HEK293T (cell line): ENCODE measurements at regions not wholly inside any gene's neighbourhood (a gene's known extent, or its start where the extent isn't known, plus 50 kb on each side); places are given as distances from the start of the nearest gene placed in this dataset.

ENCODE experiments used
- CTCF ChIA-PET: fragments of 350-600 bp; formaldehyde crosslinking; extraction: SDS; loops from one replicate; lab custom pipeline; 2021; ENCODE audit warnings: antibody characterized with exemption, inconsistent platforms; lab: Yijun Ruan, JAX
- POLR2A ChIA-PET: fragments of 350-600 bp; formaldehyde crosslinking; extraction: SDS; loops from one replicate; lab custom pipeline; 2020; ENCODE audit warnings: antibody characterized with exemption, inconsistent platforms; lab: Yijun Ruan, JAX
- DNase-seq: peaks from one replicate; pipeline ENCODE4 v3.0.0; 2012; ENCODE audit warnings: mixed read lengths; ENCODE audit errors: extremely low spot score
- ARNT ChIP-seq: fragments of 450-650 bp; IDR thresholded peaks from 2 replicates; pipeline ENCODE4 v1.6.1; 2017; ENCODE audit warnings: mild to moderate bottlenecking
- BHLHE40 ChIP-seq: fragments of 450-650 bp; IDR thresholded peaks from 2 replicates; pipeline ENCODE4 v1.6.1; 2016; ENCODE audit warnings: mild to moderate bottlenecking, moderate library complexity, borderline replicate concordance
- CTBP1 ChIP-seq: fragments of 450-650 bp; IDR thresholded peaks from 2 replicates; pipeline ENCODE4 v1.6.1; 2016; ENCODE audit warnings: borderline replicate concordance
- ELF4 ChIP-seq: fragments of 450-650 bp; IDR thresholded peaks from 2 replicates; pipeline ENCODE4 v1.6.1; 2017; ENCODE audit warnings: antibody characterized with exemption
- FOXA1 ChIP-seq: fragments of 450-650 bp; IDR thresholded peaks from 2 replicates; pipeline ENCODE4 v1.6.1; 2016; ENCODE audit warnings: mild to moderate bottlenecking
- FOXK2 ChIP-seq: fragments of 450-650 bp; IDR thresholded peaks from 2 replicates; pipeline ENCODE4 v1.6.1; 2016; ENCODE audit warnings: mild to moderate bottlenecking
- FOXM1 ChIP-seq: fragments of 450-650 bp; IDR thresholded peaks from 2 replicates; pipeline ENCODE4 v1.6.1; 2017; ENCODE audit warnings: mild to moderate bottlenecking, borderline replicate concordance
- HDGF ChIP-seq: fragments of 450-650 bp; IDR thresholded peaks from 2 replicates; pipeline ENCODE4 v1.6.1; 2017; ENCODE audit warnings: antibody characterized with exemption, borderline replicate concordance
- L3MBTL2 ChIP-seq: fragments of 450-650 bp; conservative IDR thresholded peaks from 2 replicates; pipeline ENCODE4 v1.6.1; 2016; ENCODE audit warnings: mild to moderate bottlenecking
- LEF1 ChIP-seq: fragments of 450-650 bp; IDR thresholded peaks from 2 replicates; pipeline ENCODE4 v1.6.1; 2017; ENCODE audit warnings: mild to moderate bottlenecking, borderline replicate concordance
- NFRKB ChIP-seq: fragments of 450-650 bp; IDR thresholded peaks from 2 replicates; pipeline ENCODE4 v1.6.1; 2016; ENCODE audit warnings: mild to moderate bottlenecking, moderate library complexity
- PKNOX1 ChIP-seq: fragments of 450-650 bp; IDR thresholded peaks from 2 replicates; pipeline ENCODE4 v1.6.1; 2016
- SP1 ChIP-seq: fragments of 450-650 bp; IDR thresholded peaks from 2 replicates; pipeline ENCODE4 v1.6.1; 2017
- SUZ12 ChIP-seq: fragments of 450-650 bp; IDR thresholded peaks from 2 replicates; pipeline ENCODE4 v1.6.1; 2016; ENCODE audit warnings: mild to moderate bottlenecking
- TARDBP ChIP-seq: fragments of 450-650 bp; IDR thresholded peaks from 2 replicates; pipeline ENCODE4 v1.6.1; 2016
- ZNF384 ChIP-seq: fragments of 450-650 bp; IDR thresholded peaks from 2 replicates; pipeline ENCODE4 v1.6.1; 2016

DNA sequence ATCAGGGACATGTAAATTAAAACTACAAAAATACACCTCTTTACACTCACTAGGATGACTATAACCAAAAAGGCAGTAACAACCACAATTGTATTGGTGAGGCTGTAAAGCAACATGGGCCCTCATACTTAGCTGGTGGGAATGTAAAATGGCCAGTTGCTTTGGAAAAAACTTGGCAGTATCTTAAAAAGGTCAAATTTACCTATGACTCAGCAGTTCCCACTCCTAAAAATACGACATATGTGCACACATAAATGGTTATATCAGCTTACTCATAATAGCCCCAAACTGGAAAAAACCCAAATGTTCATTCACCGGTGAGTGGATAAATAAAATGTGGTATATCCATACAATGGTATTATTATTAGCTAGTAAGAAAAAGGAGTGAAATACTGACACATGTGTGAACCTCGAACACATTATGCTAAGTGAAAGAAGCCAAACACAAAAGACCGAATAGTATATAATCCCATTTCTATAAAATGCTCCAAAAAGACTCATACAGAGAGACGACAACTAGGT is 391.4 kb downstream of the NPIPA8 start:
- ChIA-PET POLR2A (no interaction called here), CTCF (interaction anchor here (0.6 kb wide), 1 partner anchor 41 kb away, joined by 4 read pairs; no protein-coding TSS in a partner anchor)
- no peak for TF ChIP-seq FOXA1
- DNase-seq = no peak

GRCh38 chr16:17944345-17944744 is 392.2 kb downstream of the NPIPA8 start:
- ChIA-PET POLR2A (no interaction called here), CTCF (no interaction called here)
- DNase-seq = no peak
- no peak for TF ChIP-seq CTBP1
- TF ChIP-seq FOXA1 = no peak
- no peak for TF ChIP-seq SUZ12
- TF ChIP-seq LEF1 = no peak

DNA sequence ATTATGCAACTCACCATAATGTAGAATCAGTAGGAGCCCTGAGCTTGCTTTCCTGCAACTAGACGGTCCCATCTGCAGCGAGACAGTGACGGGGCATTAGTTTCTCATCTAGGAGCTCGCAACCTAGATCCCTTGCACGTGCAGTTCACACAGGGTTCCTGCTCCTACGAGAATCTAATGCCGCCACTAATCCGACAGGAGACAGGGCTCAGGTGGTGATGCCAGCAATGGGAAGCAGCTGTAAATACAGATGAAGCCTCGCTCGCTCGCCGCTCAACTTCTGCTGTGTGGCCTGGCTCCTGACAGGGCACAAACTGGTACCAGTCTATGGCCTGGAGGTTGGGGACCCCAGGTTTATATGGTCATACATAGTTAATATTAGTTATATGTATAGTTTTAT is 394.5 kb downstream of the NPIPA8 start:
- POLR2A ChIA-PET = no interaction called here
- CTCF ChIA-PET = no interaction called here

GRCh38 chr16:17940584-17941364 is 395.8 kb downstream of the NPIPA8 start:
- POLR2A ChIA-PET = no interaction called here
- TF ChIP-seq FOXM1 (no peak), SP1 (no peak), ARNT (no peak), NFRKB (no peak), PKNOX1 (no peak), HDGF (no peak), L3MBTL2 (no peak), SUZ12 (no peak)
- DNase-seq = no peak
- CTCF ChIA-PET = no interaction called here

More for the DNA sequence above, 394.5 kb downstream of the NPIPA8 start:
- no peak for DNase-seq
- no peak for TF ChIP-seq FOXK2
- no peak for TF ChIP-seq L3MBTL2
- TF ChIP-seq LEF1 = no peak
- TF ChIP-seq NFRKB = no peak
- no peak for TF ChIP-seq BHLHE40
- no peak for TF ChIP-seq PKNOX1
- TF ChIP-seq SUZ12 = no peak
- no peak for TF ChIP-seq ELF4
- no peak for TF ChIP-seq HDGF
- TF ChIP-seq ZNF384 = no peak

DNA sequence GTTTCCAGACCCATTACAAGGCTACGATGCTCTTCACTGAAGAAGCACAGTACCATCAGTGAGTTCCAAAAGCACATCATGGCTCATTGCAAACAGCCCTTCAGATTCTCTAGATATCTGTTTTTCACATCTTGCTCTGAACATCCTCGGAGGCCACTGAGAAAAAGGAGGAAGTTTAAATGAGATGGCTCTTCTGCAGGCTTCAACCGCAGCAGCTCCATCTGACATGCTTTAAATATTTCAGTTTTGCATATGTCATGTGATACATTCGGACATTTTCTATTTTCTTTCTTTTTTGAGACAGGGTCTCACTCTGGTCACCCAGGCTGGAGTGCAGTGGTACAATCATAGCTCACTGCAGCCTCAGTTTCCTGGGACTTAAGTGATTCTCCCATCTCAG is 396.8 kb downstream of the NPIPA8 start:
- TF ChIP-seq FOXK2 = no peak
- no peak for TF ChIP-seq PKNOX1
- no peak for TF ChIP-seq CTBP1
- TF ChIP-seq ARNT = no peak
- no peak for DNase-seq
- ChIA-PET CTCF (no interaction called here), POLR2A (no interaction called here)

DNA sequence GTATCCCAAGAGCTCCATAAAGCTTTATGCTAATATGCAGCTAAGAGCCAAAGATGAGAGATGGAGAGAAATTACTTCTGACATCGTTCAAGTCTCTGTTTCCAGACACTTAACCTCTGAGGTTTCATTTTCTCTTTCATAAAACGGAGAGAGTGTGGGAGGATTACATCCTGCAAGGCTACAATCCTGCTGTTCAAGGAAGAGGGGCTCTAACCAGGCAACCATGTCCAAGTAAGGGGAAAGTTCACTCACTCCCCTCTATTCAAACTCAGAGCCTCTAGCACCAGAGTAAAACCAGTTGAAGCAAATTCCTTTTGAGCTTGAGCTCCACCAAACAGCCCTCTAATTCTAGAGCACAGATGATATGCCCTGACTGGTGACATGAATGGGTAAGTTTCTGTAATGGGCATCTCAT is 397.4 kb downstream of the NPIPA8 start:
- CTCF ChIA-PET = no interaction called here
- no peak for DNase-seq
- TF ChIP-seq NFRKB = no peak
- TF ChIP-seq BHLHE40 = no peak
- TF ChIP-seq SP1 = no peak
- TF ChIP-seq SUZ12 = no peak
- TF ChIP-seq CTBP1 = no peak
- TF ChIP-seq ELF4 = no peak
- TF ChIP-seq L3MBTL2 = no peak
- TF ChIP-seq FOXM1 = no peak
- TF ChIP-seq FOXK2 = no peak
- no peak for TF ChIP-seq ARNT
- TF ChIP-seq FOXA1 = no peak
- TF ChIP-seq LEF1 = no peak
- POLR2A ChIA-PET = no interaction called here

GRCh38 chr16:17938546-17938945 is 398.0 kb downstream of the NPIPA8 start:
- ChIA-PET POLR2A (no interaction called here), CTCF (no interaction called here)
- no peak for DNase-seq
- TF ChIP-seq ELF4 (no peak), FOXA1 (no peak), FOXM1 (no peak), LEF1 (no peak), TARDBP (no peak), FOXK2 (no peak), PKNOX1 (no peak), ARNT (no peak), HDGF (no peak), SUZ12 (no peak), CTBP1 (no peak), SP1 (no peak), ZNF384 (no peak), L3MBTL2 (no peak), NFRKB (no peak), BHLHE40 (no peak)
